EH (cell line): ENCODE measurements at regions not wholly inside any gene's neighbourhood (a gene's known extent, or its start where the extent isn't known, plus 50 kb on each side); places are given as distances from the start of the nearest gene placed in this dataset.

ENCODE experiments used
- DNase-seq: peaks from one replicate; pipeline ENCODE4 v3.0.0-alpha.2; 2015; ENCODE audit warnings: low read depth

- DNase-seq, result peak; percentile 20
Observed at GRCh38 chr20:58162986-58163385, 65.5 kb downstream of the ANKRD60 start.

DNA sequence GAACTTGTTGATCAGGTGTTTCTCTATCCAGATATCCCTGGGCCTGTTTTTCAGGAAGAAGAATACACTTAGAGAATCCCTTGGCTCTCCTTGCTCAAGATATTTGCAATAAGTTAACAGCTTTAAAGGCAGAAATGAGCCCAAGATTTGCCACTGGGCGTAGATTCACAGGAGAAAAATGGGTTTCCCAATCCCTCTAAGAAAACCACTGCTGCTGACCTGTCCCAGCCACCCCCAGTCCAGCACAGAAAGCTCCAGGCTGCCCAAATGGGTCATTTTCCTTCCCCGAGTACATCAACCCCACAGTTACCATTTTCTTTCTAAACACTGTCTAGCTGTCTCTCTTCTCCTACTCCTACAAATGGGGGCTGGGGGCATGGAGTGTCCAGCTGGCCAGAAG lies 67.3 kb downstream of the ANKRD60 start:
- DNase-seq, result no peak

GRCh38 chr20:58160451-58161061 lies 67.9 kb downstream of the ANKRD60 start:
- peak; percentile 74 for DNase-seq

- no peak for DNase-seq
Observed at GRCh38 chr20:58155148-58155925, 73.1 kb downstream of the ANKRD60 start.

GRCh38 chr20:58154113-58154512 lies 74.3 kb downstream of the ANKRD60 start:
- DNase-seq, result no peak

GRCh38 chr20:58153121-58153520 lies 75.3 kb downstream of the ANKRD60 start:
- DNase-seq, result no peak

GRCh38 chr20:58150772-58151171 lies 77.7 kb downstream of the ANKRD60 start:
- no peak for DNase-seq

DNA sequence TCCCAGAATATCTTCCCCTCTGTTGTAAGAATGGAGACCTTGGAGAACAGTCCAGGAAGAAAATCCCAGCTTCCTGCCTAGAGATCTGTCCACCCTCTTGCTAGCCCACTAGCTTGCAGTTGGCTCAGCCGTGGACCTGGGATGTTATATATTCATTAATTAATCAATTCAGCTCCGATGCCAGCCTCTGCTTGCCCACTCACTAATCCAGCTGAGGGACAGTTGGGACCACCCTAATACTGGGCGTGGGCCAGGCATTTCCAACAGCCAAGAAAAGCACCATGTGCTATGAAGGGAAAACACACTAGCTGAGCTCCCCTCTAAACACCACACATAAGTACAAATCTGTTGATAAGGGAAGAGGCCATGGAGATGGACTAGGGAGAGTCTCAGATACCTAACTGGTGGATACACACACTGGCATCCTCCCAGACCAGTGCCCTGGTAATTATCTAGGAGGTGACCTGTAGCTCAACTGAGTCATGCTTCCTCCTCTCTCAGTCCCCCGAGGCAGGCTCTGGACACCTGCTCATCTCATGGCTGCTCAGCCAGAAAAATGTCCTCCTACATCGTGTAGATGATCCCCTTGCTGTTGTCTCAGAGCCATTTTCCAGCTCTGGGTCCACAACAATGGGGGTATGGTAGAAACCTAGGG lies 78.9 kb downstream of the ANKRD60 start:
- peak; percentile 6 for DNase-seq

GRCh38 chr20:58148891-58149290 lies 79.6 kb downstream of the ANKRD60 start:
- DNase-seq, result no peak

GRCh38 chr20:58147628-58148370 lies 80.7 kb downstream of the ANKRD60 start:
- DNase-seq, result no peak

DNA sequence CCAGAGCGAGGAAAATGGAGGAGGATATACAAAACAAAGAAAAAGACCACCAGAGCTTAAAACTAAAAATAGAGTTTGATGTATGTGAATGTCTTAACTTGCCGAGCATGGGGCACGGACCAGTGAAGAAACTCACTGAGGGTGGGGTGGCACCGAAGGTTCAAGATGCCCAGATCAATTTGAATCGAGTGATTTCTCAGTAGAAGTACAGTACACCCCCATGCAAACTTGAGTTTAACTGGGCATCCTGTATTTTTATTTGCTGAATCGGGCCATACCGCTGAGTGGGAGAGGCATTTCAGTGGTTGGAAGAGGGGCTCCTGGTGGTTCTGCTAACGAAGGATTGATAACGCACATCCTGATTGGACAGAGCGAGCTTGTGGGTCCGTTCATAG lies 81.7 kb downstream of the ANKRD60 start:
- DNase-seq, result no peak

DNA sequence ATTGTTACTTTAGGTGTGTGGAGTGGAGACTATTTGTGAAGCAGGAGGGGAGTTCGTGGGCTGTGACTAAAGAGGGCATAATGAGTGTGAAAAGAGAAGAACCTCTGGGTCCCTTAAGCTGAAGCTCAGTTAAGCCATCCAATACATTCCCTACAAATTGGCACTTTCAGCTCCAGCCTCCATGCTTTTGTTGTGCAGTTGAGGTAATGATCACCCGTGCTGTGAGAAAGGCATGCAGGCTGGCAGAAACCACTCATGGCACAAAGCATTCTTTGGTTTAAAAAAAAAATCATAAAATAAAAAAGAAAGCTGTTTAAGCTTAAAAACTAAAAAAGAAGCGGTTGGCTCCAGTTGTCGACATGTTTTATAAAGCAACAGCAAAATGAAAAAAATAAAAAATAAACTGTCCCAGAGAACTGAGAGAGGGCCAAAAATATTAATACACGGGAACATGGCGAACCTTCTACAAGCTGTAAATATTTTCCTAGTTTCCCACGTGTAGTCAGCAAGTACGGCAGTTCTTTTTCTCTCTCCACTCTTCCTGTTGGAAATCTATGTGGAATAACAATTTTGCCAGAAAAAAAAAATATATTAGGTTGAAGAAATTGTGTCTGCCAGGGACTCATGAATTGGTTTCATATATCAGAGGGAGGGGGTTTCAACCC lies 82.2 kb downstream of the ANKRD60 start:
- DNase-seq, result no peak

DNA sequence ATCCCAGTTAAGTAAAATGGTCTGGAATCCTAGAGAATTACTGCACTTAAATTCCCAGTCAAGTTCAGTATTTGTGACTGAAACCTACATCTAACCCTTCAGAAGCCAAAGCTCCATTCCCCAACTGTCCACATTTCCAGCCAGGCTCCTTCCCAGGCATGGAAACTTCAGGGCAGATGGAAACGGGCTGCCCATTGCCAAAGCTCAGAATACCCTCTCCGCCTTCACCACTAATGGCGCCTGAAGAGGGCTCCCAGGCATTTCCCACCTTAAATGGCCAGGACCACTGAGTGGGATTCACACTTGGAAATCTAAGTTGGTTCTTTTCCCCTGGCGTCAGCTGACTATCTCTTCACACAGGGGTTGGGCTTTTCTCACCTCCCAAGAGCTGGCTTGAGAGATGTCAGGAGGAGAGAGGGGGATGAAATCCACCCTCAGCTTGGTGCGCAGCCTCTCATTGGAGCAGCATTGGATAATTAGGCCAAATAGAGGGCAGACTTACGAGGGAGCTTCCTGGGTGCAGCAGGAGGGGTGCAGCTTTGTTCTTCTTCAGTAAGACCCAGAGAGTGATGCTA lies 82.9 kb downstream of the ANKRD60 start:
- DNase-seq, result no peak

DNA sequence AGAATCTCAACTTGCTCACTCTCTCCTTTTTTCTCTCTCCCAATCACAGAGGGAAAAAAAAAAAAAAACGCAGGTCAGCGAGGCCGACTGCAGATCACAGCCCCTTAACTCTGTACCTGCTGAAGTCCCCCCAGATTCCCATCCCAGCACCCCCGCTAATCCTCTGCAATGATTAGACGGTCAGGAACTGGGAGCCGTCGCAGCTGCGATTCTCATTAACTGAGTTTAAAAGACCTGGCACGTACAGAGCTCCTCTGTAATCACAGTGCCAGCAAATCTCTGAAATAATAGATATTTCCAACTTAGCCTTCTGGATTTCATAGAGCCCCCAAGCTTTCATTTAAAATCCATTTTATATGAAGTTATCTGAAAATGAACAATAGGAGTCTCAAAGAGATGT lies 84.4 kb downstream of the ANKRD60 start:
- no peak for DNase-seq

DNA sequence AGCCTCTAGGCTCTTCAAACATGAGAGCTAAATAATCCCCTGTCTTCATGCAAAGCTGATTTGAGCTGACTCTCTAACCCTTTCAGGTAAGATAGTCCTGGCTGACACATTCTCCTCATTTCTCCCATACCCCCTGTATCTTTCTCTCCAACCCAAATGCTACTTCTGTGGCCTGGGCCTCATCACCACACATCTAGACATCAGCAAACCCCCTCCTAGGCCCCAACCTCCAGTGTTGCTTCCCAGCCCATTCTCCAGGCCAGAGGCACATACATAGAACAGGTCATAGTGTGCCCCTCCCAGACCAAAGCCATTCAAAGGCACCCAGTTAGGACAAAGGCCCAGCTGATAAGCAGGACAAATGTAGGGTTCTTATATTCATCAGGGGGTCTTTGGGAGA lies 84.9 kb downstream of the ANKRD60 start:
- no peak for DNase-seq

GRCh38 chr20:58142843-58143185 lies 85.6 kb downstream of the ANKRD60 start:
- DNase-seq, result no peak

GRCh38 chr20:58141971-58142842 lies 86.2 kb downstream of the ANKRD60 start:
- no peak for DNase-seq

DNA sequence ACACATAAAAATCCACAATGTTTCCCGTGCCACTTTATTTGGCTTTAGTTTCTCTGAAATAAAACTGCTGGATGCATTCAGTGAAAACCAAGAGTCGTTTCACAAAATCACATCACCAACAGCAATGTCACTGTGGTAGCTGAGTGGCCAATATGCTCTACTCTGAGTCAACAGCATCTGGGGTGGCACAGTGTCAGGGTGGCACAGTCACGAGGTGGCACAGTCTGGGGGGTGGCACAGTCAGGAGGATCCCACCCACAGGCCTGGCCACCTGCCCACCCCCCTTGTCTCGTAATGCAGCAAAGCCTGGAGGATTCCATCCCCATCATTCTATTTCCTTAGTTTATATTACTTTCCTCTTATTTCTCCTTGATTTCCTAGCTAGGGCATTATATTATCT lies 87.0 kb downstream of the ANKRD60 start:
- no peak for DNase-seq

DNA sequence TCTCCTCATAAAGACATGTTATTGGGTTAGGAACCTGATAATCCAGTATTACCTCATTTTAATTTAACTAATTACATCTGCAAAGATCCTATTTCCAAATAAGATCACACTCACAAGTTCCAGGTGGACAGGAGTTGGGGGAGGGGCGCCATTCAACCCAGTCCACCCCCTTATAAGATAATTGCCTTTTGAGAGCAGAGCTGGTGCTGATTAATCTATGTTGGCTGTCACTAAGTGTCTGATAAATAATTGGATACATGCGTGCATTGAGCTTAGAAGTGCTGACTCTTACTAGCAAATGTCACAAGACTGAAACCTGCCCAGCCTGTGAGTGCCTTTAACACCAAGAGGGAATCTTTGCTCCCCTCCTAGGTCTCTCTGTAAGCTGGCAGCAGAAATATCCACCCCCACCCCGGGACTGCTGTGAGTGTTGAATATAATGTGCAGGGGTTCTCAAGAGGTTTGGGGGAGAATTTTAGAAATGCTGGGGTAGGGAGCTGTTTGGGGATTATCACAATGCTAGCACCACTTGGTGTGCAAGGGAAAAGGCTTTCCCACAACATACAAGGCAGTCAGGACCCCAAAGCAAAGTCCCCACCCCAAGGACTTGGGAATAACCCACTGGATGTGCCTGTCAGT lies 87.5 kb downstream of the ANKRD60 start:
- no peak for DNase-seq
